Upper lobe of left lung (tissue), 4 donors: ENCODE measurements at regions not wholly inside any gene's neighbourhood (a gene's known extent, or its start where the extent isn't known, plus 50 kb on each side); places are given as distances from the start of the nearest gene placed in this dataset.

Source experiments
- CTCF ChIP-seq, 6 experiments: fragments of 450-650 bp in 4 of 6; fragments of 200-600 bp in 2 of 6; sonication (generic) in 2 of 6; IDR thresholded peaks; one replicate each; pipeline ENCODE4 v1.5.1; 2016 to 2019; ENCODE audit warnings: antibody characterized with exemption in 6 of 6
- POLR2A ChIP-seq, 4 donors: fragments of 450-650 bp; IDR thresholded peaks; one replicate each; pipeline ENCODE4 v1.5.1; 2016 to 2017; ENCODE audit warnings: antibody characterized with exemption in 4 of 4, mild to moderate bottlenecking in 2 of 4

DNA sequence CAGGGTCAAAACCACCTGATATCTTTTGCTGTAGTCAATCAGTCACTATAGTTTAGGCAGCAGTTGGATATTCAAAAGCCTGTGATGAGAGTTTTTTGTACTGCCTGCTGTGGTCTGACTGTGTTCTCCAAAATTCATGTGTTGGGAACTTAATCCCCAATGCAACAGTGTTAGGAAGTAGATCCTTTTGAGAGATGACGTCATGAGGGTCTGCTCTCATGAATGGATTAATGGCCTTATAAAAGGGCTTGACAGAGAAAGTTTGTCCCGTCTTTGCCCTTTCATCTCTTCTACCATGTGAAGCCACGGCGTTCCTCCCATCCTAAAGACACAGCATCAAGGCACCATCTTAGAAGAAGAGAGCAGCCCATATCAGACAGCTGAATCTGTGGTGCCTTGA lies 50.8 kb upstream of the PDE3A start:
- no peak for TF ChIP-seq POLR2A (IDR thresholded peaks at IDR 0.05)
- no peak for TF ChIP-seq CTCF (IDR thresholded peaks at IDR 0.05)
